ENCODE measurements at regions not wholly inside any gene's neighbourhood (a gene's known extent, or its start where the extent isn't known, plus 50 kb on each side); places are given as distances from the start of the nearest gene placed in this dataset.

GRCh38 chr1:57713501-57713900, 289.6 kb upstream of the DAB1 start (continued):
- TF ChIP-seq TAF1 (IDR thresholded peaks at IDR 0.05; ENCODE audit: borderline replicate concordance, low read depth, low read length), result no peak
- TF ChIP-seq RXRA (IDR thresholded peaks at IDR 0.05; ENCODE audit: borderline replicate concordance, low read depth), result no peak
- no peak for TF ChIP-seq NRF1 (IDR thresholded peaks at IDR 0.05; ENCODE audit: low read depth, low read length)

GRCh38 chr1:57712846-57713245, 289.0 kb upstream of the DAB1 start:
- Histone ChIP-seq H3F3A (replicated peaks; ENCODE audit: insufficient read depth) (no peaks in the 10 kb centered on the region), H2AFZ (ENCODE audit: low read depth) (no peak overlapping the region), H3K9ac (no peak overlapping the region), H3K4me3 (ENCODE audit: low read depth in 2 of 2, low read length in 1 of 2) (no peak overlapping the region), H3K79me2 (ENCODE audit: insufficient read depth) (no peaks in the 10 kb centered on the region), H3K9me3 (no peaks in the 10 kb centered on the region), H3K9me2 (no peaks in the 10 kb centered on the region), H4K20me1 (ENCODE audit: insufficient read depth) (no peaks in the 10 kb centered on the region), H3K27me3 (ENCODE audit: insufficient read depth) (no peaks in the 10 kb centered on the region), H3K4me1 (ENCODE audit: control insufficient read depth in 1 of 2, insufficient read depth in 2 of 2, low read depth in 1 of 2, low read length in 1 of 2) (peaks cover 3 to 8% of the 10 kb centered on the region in 2 experiments; a peak in 3 of 4 replicates), H3K4me2 (no peak overlapping the region), H3K36me3 (replicated peaks in 1 of 2; ENCODE audit: control insufficient read depth in 1 of 2, insufficient read depth in 2 of 2, low read length in 1 of 2) (no peaks in the 10 kb centered on the region), H3K27ac (ENCODE audit: low read depth in 2 of 2, low read length in 1 of 2) (peak overlapping the region in 1 of 2 experiments; percentile 69; a peak in 1 of 4 replicates)
- ChIA-PET POLR2A (no interaction called here), CTCF (no interaction called here)
- peak; percentile 46 for DNase-seq
- WGBS (ENCODE audit: low lambda C conversion rate), result 0% methylated on average over 2 of the region's 2 CpGs
- TF ChIP-seq CTCF (IDR thresholded peaks at IDR 0.05) (no peak), EP300 (IDR thresholded peaks at IDR 0.05; ENCODE audit: borderline replicate concordance in 1 of 2, low read depth in 1 of 2, low read length in 1 of 2) (peak; percentile 17 to 87; a peak in 3 of 4 replicates), NRF1 (IDR thresholded peaks at IDR 0.05; ENCODE audit: low read depth, low read length) (no peak), RFX5 (IDR thresholded peaks at IDR 0.05; ENCODE audit: low read length) (no peak), GABPA (IDR thresholded peaks at IDR 0.05; ENCODE audit: low read depth) (no peak), YY1 (IDR thresholded peaks at IDR 0.05; ENCODE audit: low read depth) (no peak), CHD2 (IDR thresholded peaks at IDR 0.05; ENCODE audit: low read length, partially characterized antibody) (peak; percentile 35), MXI1 (IDR thresholded peaks at IDR 0.05; ENCODE audit: low read depth, low read length) (peak; percentile 63; the same call in 1 of the 2 replicates), TEAD4 (IDR thresholded peaks at IDR 0.05; ENCODE audit: borderline replicate concordance, insufficient read depth) (no peak), ZBTB33 (IDR thresholded peaks at IDR 0.05; ENCODE audit: borderline replicate concordance, low read depth) (no peak), SIN3A (IDR thresholded peaks at IDR 0.05; ENCODE audit: borderline replicate concordance, low read depth, low read length) (no peak), USF1 (IDR thresholded peaks at IDR 0.05; ENCODE audit: borderline replicate concordance, low read depth) (no peak), IRF3 (IDR thresholded peaks at IDR 0.05; ENCODE audit: low read depth, low read length) (no peak), RXRA (IDR thresholded peaks at IDR 0.05; ENCODE audit: borderline replicate concordance, low read depth) (no peak), TAF1 (IDR thresholded peaks at IDR 0.05; ENCODE audit: borderline replicate concordance, low read depth, low read length) (no peak), RCOR1 (IDR thresholded peaks at IDR 0.05; ENCODE audit: low read length) (peak; percentile 78; the same call in 1 of the 2 replicates), NFIC (IDR thresholded peaks at IDR 0.05; ENCODE audit: borderline replicate concordance) (no peak; the same call in 1 of the 2 replicates), TCF12 (IDR thresholded peaks at IDR 0.05) (peak; percentile 84), SMC3 (IDR thresholded peaks at IDR 0.05; ENCODE audit: low read depth, low read length) (no peak), GATA2 (CRISPR knock-in tag; IDR thresholded peaks at IDR 0.05) (peak; percentile 80), RAD21 (IDR thresholded peaks at IDR 0.05; ENCODE audit: low read length) (peak; percentile 6; the same call in 1 of the 2 replicates), JUND (IDR thresholded peaks at IDR 0.05) (0 out of 2 replicates have a peak, but pooled peaks have one; percentile 10), FOXJ3 (CRISPR knock-in tag; IDR thresholded peaks at IDR 0.05) (peak; percentile 38; the same call in 1 of the 2 replicates), ELF1 (IDR thresholded peaks at IDR 0.05) (no peak), FOSL2 (IDR thresholded peaks at IDR 0.05; ENCODE audit: borderline replicate concordance, low read depth) (no peak), FOXM1 (IDR thresholded peaks at IDR 0.05; ENCODE audit: low read depth) (no peak), USF2 (IDR thresholded peaks at IDR 0.05; ENCODE audit: borderline replicate concordance, low read depth, low read length) (no peak)

Measured in SK-N-SH (cell line).